ENCODE measurements at regions not wholly inside any gene's neighbourhood (a gene's known extent, or its start where the extent isn't known, plus 50 kb on each side); places are given as distances from the start of the nearest gene placed in this dataset.
"Not testable (repeated sequence)": the region's sequence is repeated elsewhere in the genome, so short reads cannot be mapped to it uniquely, and the experiment has no call there.

- not testable (repeated sequence) for H3K9ac ChIP-seq (ENCODE audit: low read depth, low read length); H3K36me3 ChIP-seq (ENCODE audit: insufficient read depth, low read length); H3K27me3 ChIP-seq (ENCODE audit: insufficient read depth, low read length); H3K9me3 ChIP-seq (ENCODE audit: insufficient read depth, low read depth, low read length); H3K4me1 ChIP-seq (ENCODE audit: insufficient read depth, low read length); H3K4me3 ChIP-seq (ENCODE audit: low read length); H3K27ac ChIP-seq (ENCODE audit: low read depth, low read length)
- WGBS: 96% methylated on average over 1 of the region's 2 CpGs
These were observed 605.7 kb downstream of the EBF1 start for GRCh38 chr5:158494044-158494443.

- H3K9ac ChIP-seq (ENCODE audit: low read depth, low read length): no peak overlapping the region
- no peaks in the 10 kb centered on the region for H3K4me1 ChIP-seq (ENCODE audit: insufficient read depth, low read length)
- WGBS: 79% methylated on average over 3 of the region's 3 CpGs
- H3K36me3 ChIP-seq (ENCODE audit: insufficient read depth, low read length): no peaks in the 10 kb centered on the region
- no peak overlapping the region for H3K27ac ChIP-seq (ENCODE audit: low read depth, low read length)
- no peaks in the 10 kb centered on the region for H3K27me3 ChIP-seq (ENCODE audit: insufficient read depth, low read length)
- no peak overlapping the region for H3K4me3 ChIP-seq (ENCODE audit: low read length)
- H3K9me3 ChIP-seq (ENCODE audit: insufficient read depth, low read depth, low read length): no peaks in the 10 kb centered on the region
These were observed 606.9 kb downstream of the EBF1 start for GRCh38 chr5:158492841-158493242.

GRCh38 chr5:158492136-158492535 lies 607.6 kb downstream of the EBF1 start:
- no peaks in the 10 kb centered on the region for H3K9me3 ChIP-seq (ENCODE audit: insufficient read depth, low read depth, low read length)
- H3K4me3 ChIP-seq (ENCODE audit: low read length): no peak overlapping the region
- no peaks in the 10 kb centered on the region for H3K36me3 ChIP-seq (ENCODE audit: insufficient read depth, low read length)
- no peak overlapping the region for H3K9ac ChIP-seq (ENCODE audit: low read depth, low read length)
- no peak overlapping the region for H3K27ac ChIP-seq (ENCODE audit: low read depth, low read length)
- peaks cover 1% of the 10 kb centered on the region; the same call in 1 of the 2 replicates for H3K4me1 ChIP-seq (ENCODE audit: insufficient read depth, low read length)
- no peaks in the 10 kb centered on the region for H3K27me3 ChIP-seq (ENCODE audit: insufficient read depth, low read length)

- Histone ChIP-seq H3K36me3 (ENCODE audit: insufficient read depth, low read length) (no peaks in the 10 kb centered on the region), H3K9me3 (ENCODE audit: insufficient read depth, low read depth, low read length) (no peaks in the 10 kb centered on the region), H3K4me1 (ENCODE audit: insufficient read depth, low read length) (peaks cover 24% of the 10 kb centered on the region), H3K4me3 (ENCODE audit: low read length) (no peak overlapping the region), H3K27me3 (ENCODE audit: insufficient read depth, low read length) (no peaks in the 10 kb centered on the region), H3K9ac (ENCODE audit: low read depth, low read length) (no peak overlapping the region), H3K27ac (ENCODE audit: low read depth, low read length) (no peak overlapping the region)
- 78% methylated on average over 1 of the region's 1 CpG for WGBS
These were observed 612.1 kb downstream of the EBF1 start for GRCh38 chr5:158487664-158488063.

GRCh38 chr5:158487156-158487555 lies 612.6 kb downstream of the EBF1 start:
- H3K27me3 ChIP-seq (ENCODE audit: insufficient read depth, low read length): no peaks in the 10 kb centered on the region
- no peaks in the 10 kb centered on the region for H3K36me3 ChIP-seq (ENCODE audit: insufficient read depth, low read length)

GRCh38 chr5:158486566-158486965 lies 613.1 kb downstream of the EBF1 start:
- 95% methylated on average over 3 of the region's 3 CpGs for WGBS
- Histone ChIP-seq H3K9ac (ENCODE audit: low read depth, low read length) (no peak overlapping the region), H3K27me3 (ENCODE audit: insufficient read depth, low read length) (no peaks in the 10 kb centered on the region), H3K4me1 (ENCODE audit: insufficient read depth, low read length) (peaks cover 24% of the 10 kb centered on the region), H3K9me3 (ENCODE audit: insufficient read depth, low read depth, low read length) (no peaks in the 10 kb centered on the region), H3K4me3 (ENCODE audit: low read length) (no peak overlapping the region), H3K27ac (ENCODE audit: low read depth, low read length) (no peak overlapping the region), H3K36me3 (ENCODE audit: insufficient read depth, low read length) (no peaks in the 10 kb centered on the region)

More at GRCh38 chr5:158487156-158487555, 612.6 kb downstream of the EBF1 start:
- H3K4me1 ChIP-seq (ENCODE audit: insufficient read depth, low read length): peaks cover 24% of the 10 kb centered on the region
- WGBS: 45% methylated on average over 1 of the region's 1 CpG
- H3K27ac ChIP-seq (ENCODE audit: low read depth, low read length): no peak overlapping the region
- H3K9ac ChIP-seq (ENCODE audit: low read depth, low read length): no peak overlapping the region
- H3K4me3 ChIP-seq (ENCODE audit: low read length): no peak overlapping the region
- H3K9me3 ChIP-seq (ENCODE audit: insufficient read depth, low read depth, low read length): no peaks in the 10 kb centered on the region

- peaks cover 24% of the 10 kb centered on the region for H3K4me1 ChIP-seq (ENCODE audit: insufficient read depth, low read length)
- H3K9ac ChIP-seq (ENCODE audit: low read depth, low read length): no peak overlapping the region
- H3K27me3 ChIP-seq (ENCODE audit: insufficient read depth, low read length): no peaks in the 10 kb centered on the region
- no peaks in the 10 kb centered on the region for H3K36me3 ChIP-seq (ENCODE audit: insufficient read depth, low read length)
- no peaks in the 10 kb centered on the region for H3K9me3 ChIP-seq (ENCODE audit: insufficient read depth, low read depth, low read length)
- 95% methylated on average over 6 of the region's 6 CpGs for WGBS
- no peak overlapping the region for H3K4me3 ChIP-seq (ENCODE audit: low read length)
- no peak overlapping the region for H3K27ac ChIP-seq (ENCODE audit: low read depth, low read length)
These were observed 614.1 kb downstream of the EBF1 start for GRCh38 chr5:158485604-158486081.

GRCh38 chr5:158485047-158485446 lies 614.7 kb downstream of the EBF1 start:
- no peaks in the 10 kb centered on the region for H3K9me3 ChIP-seq (ENCODE audit: insufficient read depth, low read depth, low read length)
- H3K27me3 ChIP-seq (ENCODE audit: insufficient read depth, low read length): no peaks in the 10 kb centered on the region
- H3K27ac ChIP-seq (ENCODE audit: low read depth, low read length): no peak overlapping the region
- 96% methylated on average over 10 of the region's 10 CpGs for WGBS
- H3K9ac ChIP-seq (ENCODE audit: low read depth, low read length): no peak overlapping the region
- H3K36me3 ChIP-seq (ENCODE audit: insufficient read depth, low read length): no peaks in the 10 kb centered on the region
- H3K4me1 ChIP-seq (ENCODE audit: insufficient read depth, low read length): peaks cover 24% of the 10 kb centered on the region
- H3K4me3 ChIP-seq (ENCODE audit: low read length): no peak overlapping the region

GRCh38 chr5:158484150-158484549 lies 615.6 kb downstream of the EBF1 start:
- peaks cover 24% of the 10 kb centered on the region for H3K4me1 ChIP-seq (ENCODE audit: insufficient read depth, low read length)
- H3K9me3 ChIP-seq (ENCODE audit: insufficient read depth, low read depth, low read length): no peaks in the 10 kb centered on the region
- H3K27ac ChIP-seq (ENCODE audit: low read depth, low read length): no peak overlapping the region
- H3K36me3 ChIP-seq (ENCODE audit: insufficient read depth, low read length): no peaks in the 10 kb centered on the region
- H3K27me3 ChIP-seq (ENCODE audit: insufficient read depth, low read length): no peaks in the 10 kb centered on the region
- no peak overlapping the region for H3K9ac ChIP-seq (ENCODE audit: low read depth, low read length)
- WGBS: 73% methylated on average over 1 of the region's 1 CpG
- H3K4me3 ChIP-seq (ENCODE audit: low read length): no peak overlapping the region

GRCh38 chr5:158483281-158483860 lies 616.3 kb downstream of the EBF1 start:
- Histone ChIP-seq H3K4me3 (ENCODE audit: low read length) (no peak overlapping the region), H3K9ac (ENCODE audit: low read depth, low read length) (no peak overlapping the region), H3K27ac (ENCODE audit: low read depth, low read length) (no peak overlapping the region), H3K36me3 (ENCODE audit: insufficient read depth, low read length) (no peaks in the 10 kb centered on the region), H3K27me3 (ENCODE audit: insufficient read depth, low read length) (no peaks in the 10 kb centered on the region), H3K9me3 (ENCODE audit: insufficient read depth, low read depth, low read length) (no peaks in the 10 kb centered on the region), H3K4me1 (ENCODE audit: insufficient read depth, low read length) (peaks cover 24% of the 10 kb centered on the region)
- 88% methylated on average over 6 of the region's 6 CpGs for WGBS

- 93% methylated on average over 2 of the region's 2 CpGs for WGBS
- H3K4me3 ChIP-seq (ENCODE audit: low read length): no peak overlapping the region
- peaks cover 22% of the 10 kb centered on the region for H3K4me1 ChIP-seq (ENCODE audit: insufficient read depth, low read length)
- no peaks in the 10 kb centered on the region for H3K9me3 ChIP-seq (ENCODE audit: insufficient read depth, low read depth, low read length)
- H3K27ac ChIP-seq (ENCODE audit: low read depth, low read length): no peak overlapping the region
- no peaks in the 10 kb centered on the region for H3K27me3 ChIP-seq (ENCODE audit: insufficient read depth, low read length)
- no peaks in the 10 kb centered on the region for H3K36me3 ChIP-seq (ENCODE audit: insufficient read depth, low read length)
- H3K9ac ChIP-seq (ENCODE audit: low read depth, low read length): no peak overlapping the region
These were observed 617.6 kb downstream of the EBF1 start for GRCh38 chr5:158482125-158482524.

GRCh38 chr5:158478139-158478538 lies 619.2 kb upstream of the CLINT1 start:
- no peak overlapping the region for H3K4me3 ChIP-seq (ENCODE audit: low read length)
- H3K9me3 ChIP-seq (ENCODE audit: insufficient read depth, low read depth, low read length): no peaks in the 10 kb centered on the region
- no peak overlapping the region for H3K9ac ChIP-seq (ENCODE audit: low read depth, low read length)
- H3K27ac ChIP-seq (ENCODE audit: low read depth, low read length): no peak overlapping the region
- peaks cover 2% of the 10 kb centered on the region; the same call in 1 of the 2 replicates for H3K4me1 ChIP-seq (ENCODE audit: insufficient read depth, low read length)
- H3K36me3 ChIP-seq (ENCODE audit: insufficient read depth, low read length): no peaks in the 10 kb centered on the region
- WGBS: 87% methylated on average over 6 of the region's 6 CpGs
- no peaks in the 10 kb centered on the region for H3K27me3 ChIP-seq (ENCODE audit: insufficient read depth, low read length)
